ENCODE measurements at regions not wholly inside any gene's neighbourhood (a gene's known extent, or its start where the extent isn't known, plus 50 kb on each side); places are given as distances from the start of the nearest gene placed in this dataset.
"Not testable (repeated sequence)": the region's sequence is repeated elsewhere in the genome, so short reads cannot be mapped to it uniquely, and the experiment has no call there.

- TF ChIP-seq CTCF (IDR thresholded peaks at IDR 0.05; ENCODE audit: insufficient read depth, low read depth, low read length); EZH2 (IDR thresholded peaks at IDR 0.05; ENCODE audit: insufficient read depth, low read length): not testable (repeated sequence)
Measured at GRCh38 chr9:41361790-41362189, 172.7 kb upstream of the ZNG1F start.

Measured in astrocyte (in vitro differentiated cells and primary cell).